Activated CD8-positive, alpha-beta memory T cell treated with anti-CD3 and anti-CD28 coated beads, Interleukin-2, amount 50 U/mL, for 4 hours (primary cell): ENCODE measurements at regions not wholly inside any gene's neighbourhood (a gene's known extent, or its start where the extent isn't known, plus 50 kb on each side); places are given as distances from the start of the nearest gene placed in this dataset.

Experiments used
- DNase-seq: peaks from one replicate; pipeline ENCODE4 v3.0.0-alpha.2; 2020

DNA sequence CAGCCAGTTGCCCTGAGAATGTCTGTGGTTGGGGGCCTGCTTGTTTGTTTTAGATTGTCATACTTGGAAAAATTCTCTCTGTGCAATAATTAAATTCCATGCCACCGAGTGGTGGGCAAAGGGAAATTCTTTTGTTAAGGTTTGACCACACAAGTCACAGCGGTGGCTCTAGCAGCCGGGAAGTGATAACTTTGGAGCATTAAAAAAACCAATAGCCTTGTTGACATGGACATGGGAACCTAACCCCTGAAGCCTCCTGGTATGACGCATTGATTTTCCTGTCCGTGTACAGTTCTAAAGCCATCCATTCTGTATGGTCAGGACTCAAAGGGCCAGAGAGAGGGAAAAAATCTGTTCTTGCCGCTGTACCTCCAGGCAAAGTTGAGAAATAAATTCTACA, 384.9 kb upstream of the ZNF507 start:
- no peak for DNase-seq

DNA sequence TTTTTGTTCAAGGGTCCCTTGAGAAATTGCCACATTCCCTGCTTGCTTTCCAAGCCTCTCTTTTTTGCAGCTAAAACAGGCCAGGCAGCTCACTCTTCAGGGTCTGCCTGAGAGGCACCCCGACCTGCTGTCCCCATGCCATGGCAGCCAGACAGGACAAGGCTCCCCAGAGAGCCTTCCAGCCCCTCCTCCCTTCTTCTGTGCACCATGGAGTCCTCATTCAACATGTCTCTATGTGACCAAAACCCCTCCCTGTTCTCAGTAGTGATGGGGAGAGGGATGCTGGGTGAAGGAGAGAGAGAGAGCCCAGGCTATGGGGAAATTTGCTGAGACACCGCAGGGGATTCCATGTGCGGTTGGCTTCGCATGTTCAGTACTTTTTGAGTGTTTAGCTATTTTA, 384.2 kb upstream of the ZNF507 start:
- no peak for DNase-seq

DNA sequence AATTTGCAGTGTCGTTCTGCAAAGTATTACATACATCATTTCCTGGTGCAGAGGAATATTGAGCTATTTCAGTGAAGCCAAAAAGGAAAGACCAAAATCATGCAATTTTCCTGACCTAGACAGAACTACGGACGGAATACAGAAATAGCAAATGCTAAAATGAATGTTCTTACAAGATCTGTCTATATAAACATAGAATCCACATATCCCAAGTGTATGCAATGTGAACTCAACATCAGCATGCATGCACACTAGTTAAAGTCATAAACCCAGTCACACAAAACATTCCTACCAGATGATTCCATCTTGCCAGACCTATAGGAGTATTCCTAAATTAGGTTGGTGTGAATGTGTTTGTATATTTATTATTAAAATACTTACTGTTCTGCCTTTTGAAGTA, 383.7 kb upstream of the ZNF507 start:
- no peak for DNase-seq

DNA sequence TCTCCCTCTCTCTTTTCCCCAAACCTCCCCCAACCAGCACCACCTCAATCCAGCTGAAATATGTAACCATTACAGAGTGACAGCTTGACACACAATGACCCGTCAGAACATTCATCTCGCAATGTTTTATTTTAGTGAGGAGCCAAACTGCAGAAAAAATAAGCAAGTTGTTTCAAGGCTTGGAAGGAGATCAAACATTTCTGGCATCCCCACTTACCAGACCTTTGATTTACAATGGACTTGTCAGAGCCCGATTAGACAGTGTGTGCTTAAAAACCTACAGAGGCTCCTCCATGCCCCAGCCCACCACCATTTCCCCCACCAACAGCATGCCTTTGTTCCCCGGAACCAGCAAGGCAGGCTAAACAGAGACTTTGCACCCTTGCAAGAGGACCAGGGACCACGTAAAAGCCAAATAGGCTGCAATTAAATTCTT, 382.8 kb upstream of the ZNF507 start:
- no peak for DNase-seq

DNA sequence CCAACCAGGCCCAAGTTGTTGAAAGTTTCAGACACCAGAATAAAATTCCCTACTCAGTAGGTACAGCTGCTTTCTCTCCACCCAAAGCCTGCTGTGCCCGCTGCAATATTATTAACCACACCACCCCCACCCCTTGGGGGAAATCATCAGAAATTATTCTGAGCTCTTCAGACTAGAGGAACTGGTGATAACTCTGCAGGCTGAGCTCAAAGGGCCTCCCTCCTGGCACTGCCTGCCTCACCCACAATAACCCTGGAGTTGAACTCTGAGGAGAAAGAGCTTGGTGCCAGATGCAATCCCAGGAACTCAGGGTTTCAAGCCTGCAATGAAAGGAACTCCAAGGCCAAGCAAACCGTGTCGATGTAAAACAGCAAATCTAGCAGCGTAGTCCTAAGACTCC, 381.7 kb upstream of the ZNF507 start:
- DNase-seq: no peak

DNA sequence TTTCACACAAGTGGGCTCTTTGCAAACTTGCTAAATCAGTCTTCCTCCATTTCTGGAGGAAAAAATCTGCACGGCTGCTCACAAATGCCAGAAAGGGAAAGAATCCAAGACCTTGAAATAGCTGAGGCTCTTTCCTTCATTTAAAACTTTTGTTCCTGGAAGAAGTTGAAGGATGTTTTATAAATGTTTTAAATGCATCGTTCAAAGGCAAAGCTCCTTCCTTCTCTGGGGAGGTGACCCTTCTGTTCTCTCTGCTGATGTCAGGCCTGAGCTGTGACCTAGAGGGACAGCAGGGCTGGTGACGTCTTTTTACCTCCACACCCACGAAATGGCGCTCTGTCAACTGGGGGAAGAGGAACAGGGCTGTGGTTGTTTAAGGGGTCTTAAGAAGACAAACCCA, 376.4 kb upstream of the ZNF507 start:
- DNase-seq: no peak

DNA sequence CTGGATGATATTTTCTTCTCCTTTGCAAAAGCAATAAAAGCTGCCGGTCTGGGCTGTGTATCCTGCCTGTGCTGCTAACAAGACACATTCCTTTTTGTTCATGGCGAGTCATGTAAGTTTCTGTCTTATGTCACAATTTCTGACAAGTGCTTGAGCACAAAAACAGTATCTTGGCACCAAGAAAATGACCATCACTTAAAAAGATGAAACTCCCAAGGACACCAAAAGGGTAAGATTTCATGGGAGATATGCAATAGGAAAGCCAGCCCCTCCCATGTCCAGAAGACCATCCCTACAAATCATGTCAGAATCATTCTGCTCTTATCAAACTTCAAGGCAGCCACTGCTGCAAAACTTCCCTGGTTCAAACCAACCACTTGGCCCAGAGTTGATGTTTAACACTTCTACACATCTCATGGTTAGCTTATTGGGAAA, 375.4 kb upstream of the ZNF507 start:
- DNase-seq: no peak

DNA sequence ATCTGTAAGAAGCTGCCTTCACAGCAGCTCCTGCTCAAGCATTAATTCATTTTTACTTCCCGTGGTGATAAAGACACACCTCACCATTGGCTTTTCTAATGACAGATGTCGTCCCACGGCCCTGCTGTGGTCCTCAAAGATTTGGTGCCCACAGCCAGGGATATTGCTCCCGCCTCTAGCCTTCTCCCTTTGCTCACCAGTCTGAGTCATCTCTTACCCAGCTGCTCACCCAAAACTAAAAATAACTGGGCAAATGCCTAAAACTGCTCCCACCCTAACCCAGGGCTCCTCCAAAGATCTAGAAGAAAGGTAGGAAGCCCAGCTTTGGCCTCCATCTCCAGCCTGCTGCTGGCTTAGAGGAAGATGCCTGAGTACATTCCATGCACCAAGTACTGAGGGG, 371.1 kb upstream of the ZNF507 start:
- no peak for DNase-seq

DNA sequence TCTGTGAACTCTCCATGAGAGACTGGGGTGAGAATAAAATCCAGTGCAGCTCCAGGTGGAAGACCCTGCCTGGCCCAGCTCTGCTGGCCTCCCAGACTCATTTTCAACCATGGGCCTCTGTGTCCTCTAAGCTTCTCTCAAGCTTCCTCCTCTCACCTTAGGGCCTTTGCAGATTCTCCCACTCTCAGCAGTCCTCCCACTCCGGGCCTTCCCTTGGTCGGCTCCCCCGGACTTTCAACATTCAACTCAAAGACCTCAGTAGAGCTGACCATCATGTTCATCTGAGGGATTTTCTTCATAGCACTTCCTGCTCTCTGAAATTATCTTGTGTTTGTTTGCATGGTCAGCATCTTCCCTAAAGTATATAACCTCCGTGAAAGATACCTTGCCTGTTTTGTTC, 370.5 kb upstream of the ZNF507 start:
- DNase-seq: no peak

DNA sequence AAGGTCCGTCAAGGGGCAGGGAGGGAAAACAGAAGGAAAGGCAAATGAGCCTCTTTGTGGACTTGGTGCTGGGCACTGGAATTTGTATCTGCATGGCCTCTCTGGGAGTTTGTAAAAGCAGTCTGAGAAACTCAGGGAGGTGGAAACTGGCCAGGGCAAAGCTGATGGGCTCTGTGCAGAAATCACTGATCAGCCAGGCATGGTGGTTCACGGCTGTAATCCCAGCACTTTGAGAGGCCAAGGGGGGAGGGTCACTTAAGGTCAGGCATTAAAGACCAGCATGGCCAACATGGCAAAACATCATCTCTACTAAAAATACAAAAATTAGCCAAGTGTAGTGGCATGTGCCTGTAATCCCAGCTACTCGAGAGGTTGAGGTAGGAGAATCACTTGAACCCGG, 369.9 kb upstream of the ZNF507 start:
- DNase-seq: no peak

DNA sequence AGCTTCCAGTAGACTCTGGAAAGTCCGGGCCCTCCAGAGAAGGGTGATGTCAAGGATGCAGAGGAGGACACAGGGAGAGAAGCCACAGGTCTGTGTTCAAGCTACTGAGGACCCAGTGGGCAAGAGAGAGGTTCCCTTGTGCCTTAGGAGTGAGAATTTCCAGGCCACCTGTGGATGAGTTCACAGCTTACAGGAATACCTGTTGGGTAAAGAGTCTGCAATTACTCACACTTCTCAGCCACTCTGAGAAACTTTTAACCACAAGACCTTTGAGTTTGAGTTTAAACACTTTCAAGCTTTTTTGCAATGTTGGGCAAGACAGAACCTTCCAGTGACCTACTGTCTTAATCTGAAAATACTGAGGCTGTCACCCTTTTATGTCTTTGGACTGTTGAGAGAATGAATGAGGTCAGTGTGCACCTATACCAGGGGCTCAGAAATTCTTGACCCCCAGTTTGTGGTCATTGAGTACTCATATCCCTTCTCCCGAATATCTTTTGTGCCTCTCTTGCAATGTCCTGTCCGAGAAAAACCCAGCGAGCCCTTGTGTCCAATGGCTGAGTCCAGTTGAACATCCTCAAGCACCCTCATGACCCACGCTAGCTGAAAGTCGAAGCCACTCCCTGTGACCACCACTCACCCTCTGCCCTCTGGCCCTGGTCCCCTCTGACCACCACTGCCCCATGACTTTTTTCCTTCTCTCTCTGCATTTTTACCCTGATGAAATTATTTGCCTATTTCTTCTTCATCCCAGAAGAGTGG, 368.5 kb upstream of the ZNF507 start:
- DNase-seq: no peak

DNA sequence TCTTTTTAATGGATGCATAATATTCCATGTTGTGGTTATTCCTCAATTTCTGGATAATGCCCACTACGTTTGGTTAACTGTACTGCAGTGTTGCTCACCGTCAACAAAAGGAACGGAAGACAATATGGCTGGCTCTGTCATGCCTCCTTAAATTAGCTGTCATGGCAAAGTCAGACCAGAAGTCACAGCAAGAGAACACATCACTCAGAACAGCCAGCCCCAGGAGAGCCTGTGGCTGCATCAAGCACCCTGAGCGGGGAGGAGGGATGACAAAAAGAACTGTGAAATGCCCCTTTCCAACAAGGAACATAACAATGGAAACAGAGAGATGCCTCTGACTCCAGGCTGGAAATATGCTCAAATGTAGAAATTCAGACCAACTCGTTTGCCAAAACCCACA, 366.0 kb upstream of the ZNF507 start:
- no peak for DNase-seq

DNA sequence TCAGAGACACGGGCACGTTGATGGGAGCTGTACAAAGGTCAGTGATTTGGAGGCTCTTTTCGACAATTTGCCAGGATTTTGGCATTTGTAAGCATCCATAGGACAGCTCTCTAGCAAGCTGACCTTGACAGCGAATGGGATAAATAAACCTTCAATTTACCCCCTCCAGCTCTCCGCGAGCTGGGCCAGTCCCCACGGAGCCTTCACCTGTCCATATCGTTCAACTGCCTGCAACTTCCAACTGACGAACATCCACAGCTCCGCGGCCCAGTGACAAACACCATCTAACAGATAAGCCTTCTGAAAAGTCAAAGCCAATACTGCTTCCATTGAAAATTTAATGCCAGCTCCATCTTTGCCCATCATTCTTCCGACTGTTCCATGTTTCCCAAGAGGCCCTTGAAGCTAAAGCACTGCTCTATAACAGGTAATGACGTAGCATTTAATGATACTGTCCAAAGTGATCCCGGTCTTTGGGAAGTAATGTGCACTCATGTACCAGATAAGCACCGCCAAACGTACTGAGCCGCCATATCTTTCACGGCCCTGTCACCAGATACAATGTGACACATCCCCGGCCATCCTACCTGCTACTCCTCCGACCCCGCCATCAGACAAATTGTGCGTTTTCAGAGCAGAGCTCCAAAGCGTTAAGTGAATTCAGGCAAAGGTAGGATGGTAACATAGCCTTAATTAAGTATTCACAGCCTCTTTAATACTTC, 365.3 kb upstream of the ZNF507 start:
- no peak for DNase-seq

DNA sequence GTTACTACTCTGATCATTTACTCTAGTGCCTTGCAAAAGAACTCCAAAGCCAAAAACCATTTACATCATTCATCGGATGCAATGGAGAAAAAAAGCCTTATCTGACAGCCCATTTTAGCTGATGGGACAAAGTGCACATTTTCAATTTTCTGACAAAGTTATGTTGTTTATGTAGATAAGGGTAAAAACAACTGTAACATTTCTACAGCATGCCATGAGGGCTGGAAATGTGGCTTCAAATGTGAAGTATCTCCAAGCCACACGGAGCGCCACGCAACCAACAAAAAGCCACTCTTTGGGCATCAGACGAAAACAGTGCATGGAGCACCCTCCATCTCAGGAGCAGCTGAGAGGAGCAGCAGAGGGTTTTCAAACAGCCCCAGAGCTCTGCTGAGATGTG, 364.6 kb upstream of the ZNF507 start:
- DNase-seq: no peak

DNA sequence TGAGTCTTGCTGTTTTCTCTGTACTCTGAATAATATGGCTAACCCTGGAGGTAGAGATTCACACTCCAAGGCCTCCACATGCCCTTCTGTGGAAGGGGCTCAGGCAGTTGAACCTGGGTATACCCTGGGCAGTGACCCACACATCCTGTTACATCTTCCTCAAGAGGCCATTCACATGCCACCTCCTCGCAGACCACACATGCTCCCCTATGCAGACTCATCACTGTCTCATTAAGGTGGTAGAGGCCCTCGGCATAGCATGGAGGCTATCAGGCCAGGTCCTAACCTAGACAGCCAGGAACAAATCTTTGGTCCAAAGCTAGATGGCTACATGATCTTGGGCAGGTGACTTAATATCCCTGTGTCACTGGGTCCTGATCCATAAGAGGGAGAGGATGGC, 363.9 kb upstream of the ZNF507 start:
- no peak for DNase-seq

DNA sequence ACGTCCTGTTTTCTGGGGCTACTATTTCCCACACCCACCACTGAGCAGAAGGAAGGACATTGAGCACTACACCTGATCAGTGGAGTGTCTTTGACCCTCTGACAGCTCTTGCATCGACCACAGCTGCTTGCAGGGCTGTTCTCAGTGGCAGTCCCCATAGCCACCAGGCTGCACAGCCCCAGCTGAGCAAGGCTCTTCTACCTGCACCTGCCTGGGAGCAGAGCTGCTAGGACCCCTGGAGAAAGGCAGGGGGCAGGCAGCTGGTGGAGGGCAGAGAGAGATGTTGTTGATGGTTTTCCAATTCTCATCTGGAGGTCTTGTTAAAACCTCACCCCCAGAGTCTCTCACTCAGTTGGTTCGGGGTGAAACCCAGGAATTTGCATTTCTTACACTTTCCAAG, 361.8 kb upstream of the ZNF507 start:
- no peak for DNase-seq

DNA sequence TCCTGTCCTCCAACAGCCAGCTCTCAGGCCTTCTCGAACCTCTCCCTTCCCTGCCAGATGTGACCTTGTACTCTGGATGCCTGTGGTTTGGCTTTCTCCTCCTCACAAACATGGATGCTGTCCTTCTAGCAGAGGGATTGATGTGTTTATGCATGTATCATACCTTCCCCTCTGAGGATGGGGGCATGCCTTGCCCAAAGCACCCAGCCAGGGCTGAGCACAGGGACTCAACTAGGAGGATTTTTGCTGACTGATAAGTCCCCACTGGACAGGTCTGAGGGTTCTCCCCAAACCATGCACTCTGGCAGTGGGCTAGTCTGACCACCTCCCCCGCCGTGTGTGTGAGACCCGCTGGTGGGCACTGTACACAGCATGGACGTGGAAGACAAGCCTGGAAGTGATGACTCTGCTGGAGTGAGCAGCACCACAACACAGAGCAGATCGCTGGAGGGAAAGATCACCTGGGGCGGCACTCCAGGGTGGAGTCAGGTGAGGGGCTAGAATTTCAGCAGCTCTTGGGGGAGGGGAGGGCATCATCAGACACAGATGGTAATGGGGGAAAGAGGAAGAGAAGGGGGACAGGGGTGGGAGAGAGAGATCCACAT, 360.3 kb upstream of the ZNF507 start:
- DNase-seq: no peak

DNA sequence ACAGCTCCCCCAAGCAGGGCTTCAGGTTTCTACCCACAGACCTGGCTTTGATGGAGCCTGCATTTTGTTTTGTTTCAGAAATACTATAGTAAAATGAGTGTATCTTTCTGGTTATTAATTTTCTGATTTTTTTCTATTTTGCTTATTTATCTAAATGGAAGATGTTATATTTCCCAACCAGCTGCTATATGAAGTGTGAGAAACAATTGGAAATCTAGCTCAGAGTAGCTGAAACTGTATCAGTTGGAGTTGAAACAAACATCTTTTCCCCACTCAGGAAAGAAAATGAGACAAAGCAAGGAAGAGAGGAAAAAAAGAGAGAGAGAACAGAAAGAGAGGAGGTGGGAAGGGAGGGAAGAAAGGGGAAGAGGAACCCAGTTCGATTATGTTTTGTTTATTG, 358.5 kb upstream of the ZNF507 start:
- DNase-seq: no peak

DNA sequence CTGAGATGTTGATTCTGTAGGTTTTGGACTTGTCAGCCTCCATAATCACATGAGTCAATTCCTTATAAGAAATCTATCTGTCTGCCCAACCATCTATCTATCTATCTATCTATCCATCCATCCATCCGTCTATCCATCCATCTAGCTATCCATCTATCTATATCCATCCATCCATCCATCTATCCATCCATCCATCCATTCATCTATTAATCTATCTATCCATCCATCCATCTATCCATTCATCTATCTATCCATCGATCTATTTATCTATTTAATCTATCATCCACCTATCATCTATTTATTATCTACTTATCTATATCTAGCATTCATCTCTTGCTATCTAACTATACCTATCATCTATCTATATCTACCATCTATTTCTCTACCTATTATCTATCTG, 357.2 kb upstream of the ZNF507 start:
- no peak for DNase-seq

DNA sequence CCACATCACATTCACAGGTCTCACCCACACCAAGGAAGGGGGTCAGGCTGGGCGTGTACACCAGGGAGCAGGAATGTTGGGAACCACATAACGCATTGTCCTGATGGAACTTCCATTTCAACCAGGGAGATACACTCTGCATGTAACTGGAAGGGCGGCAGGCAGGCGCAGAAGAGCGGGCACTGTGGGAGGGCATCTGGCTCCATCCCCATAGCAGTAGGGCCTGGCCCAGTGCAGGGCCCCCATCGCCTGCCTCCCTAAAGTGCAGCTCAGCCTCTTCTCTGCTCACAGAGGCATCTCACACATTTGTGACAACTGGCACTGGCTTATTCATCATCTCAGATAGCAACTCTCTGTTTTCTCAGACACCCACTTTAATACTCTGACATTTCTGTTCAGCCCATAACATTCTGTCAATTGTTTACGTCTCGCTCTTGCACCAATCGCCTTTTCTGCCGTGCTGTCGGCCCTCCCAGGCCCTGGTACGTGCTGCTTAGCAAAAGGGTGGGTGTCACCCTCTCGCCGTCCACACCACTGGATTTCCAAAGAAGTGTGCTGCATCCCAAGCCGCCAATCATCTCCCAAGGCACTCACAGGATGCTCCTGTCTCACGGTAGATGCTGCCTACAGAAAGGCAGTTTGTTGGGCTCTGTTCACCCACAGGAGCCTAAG, 353.3 kb upstream of the ZNF507 start:
- no peak for DNase-seq

DNA sequence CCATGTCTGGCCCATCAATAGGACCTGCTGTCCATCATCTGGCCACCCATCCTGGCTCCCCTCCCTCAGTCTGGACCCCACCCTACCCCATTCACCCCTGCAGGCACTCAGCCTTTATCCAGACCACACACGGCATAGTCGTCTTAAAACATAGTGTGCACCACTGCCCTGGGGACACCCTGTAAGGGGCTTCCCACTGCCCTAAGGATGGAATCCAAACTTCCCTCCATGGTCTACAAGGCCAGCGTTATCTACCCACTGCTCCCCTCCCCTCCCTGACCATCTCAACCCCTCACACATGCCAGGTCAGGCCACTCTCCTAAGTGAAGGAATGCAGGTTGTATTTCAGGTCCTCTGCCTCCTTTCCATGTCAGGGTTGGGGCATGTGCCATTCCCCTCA, 352.7 kb upstream of the ZNF507 start:
- DNase-seq: no peak

DNA sequence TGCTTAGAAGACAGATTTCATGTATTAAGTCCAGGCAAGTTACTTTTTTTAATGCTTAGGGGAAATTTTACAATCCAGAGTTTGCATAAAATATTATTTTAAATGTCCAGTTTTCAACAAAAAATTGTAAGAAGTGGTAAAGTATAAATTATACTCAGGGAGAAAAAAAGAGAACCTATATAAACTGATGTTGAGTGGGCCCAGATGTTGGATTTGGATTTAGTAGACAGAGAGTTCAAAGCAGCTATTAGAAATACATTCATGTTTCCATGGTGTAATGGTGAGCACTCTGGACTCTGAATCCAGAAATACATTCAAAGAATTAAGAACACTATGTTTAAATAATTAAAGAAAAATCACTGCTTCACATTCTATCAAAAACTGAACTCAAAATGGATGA, 349.9 kb upstream of the ZNF507 start:
- DNase-seq: no peak

DNA sequence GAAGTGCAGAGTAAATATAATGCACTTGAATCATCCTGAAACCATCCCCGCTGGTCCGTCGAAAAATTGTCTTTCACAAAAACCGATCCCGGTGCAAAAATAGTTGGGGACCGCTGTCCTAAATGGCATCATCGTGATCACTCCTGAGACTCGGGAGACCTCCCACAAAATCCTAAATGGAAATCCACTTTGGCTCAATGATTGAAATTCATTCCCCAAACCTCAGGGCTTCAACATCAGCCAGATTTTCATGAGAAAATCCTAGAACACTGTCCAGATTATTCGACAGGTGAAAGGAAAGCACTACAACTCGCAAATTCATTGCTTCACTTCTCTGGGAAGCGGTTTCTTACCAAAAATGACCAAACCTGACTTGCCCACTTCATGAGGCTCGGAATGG, 335.3 kb upstream of the ZNF507 start:
- DNase-seq: no peak

DNA sequence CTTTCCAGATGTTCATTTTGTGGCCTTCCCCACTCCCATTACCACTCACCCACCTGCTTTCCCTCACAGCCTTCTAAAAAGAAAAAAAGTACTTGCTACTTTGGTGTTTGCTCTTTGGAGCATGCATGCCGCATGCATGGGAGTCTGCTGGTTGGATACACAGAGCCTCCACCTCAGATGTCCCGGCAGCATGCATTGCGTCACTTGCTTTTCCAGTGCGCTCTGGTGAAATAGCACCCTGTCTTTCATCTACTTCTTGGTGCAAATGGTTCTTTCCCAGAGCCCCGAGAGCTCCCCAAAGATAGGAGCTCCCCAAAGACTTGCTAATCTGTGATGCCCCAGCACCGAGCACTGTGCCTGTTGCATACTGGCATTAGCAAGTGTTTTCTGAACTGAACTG, 333.2 kb upstream of the ZNF507 start:
- DNase-seq: no peak
